ENCODE measurements at regions not wholly inside any gene's neighbourhood (a gene's known extent, or its start where the extent isn't known, plus 50 kb on each side); places are given as distances from the start of the nearest gene placed in this dataset.

GRCh38 chr3:193826159-193826795, 233.3 kb downstream of the OPA1 start:
- H3K36me3 Mint-ChIP-seq (ENCODE audit: low read depth, unreplicated experiment): no peaks in the 10 kb centered on the region
- no peak for TF ChIP-seq CTCF (IDR thresholded peaks at IDR 0.05; ENCODE audit: unreplicated experiment)
- no peaks in the 10 kb centered on the region for H3K4me1 Mint-ChIP-seq (ENCODE audit: unreplicated experiment)
- DNase-seq (ENCODE audit: low spot score): no peak
- no peak overlapping the region for H3K27ac Mint-ChIP-seq (ENCODE audit: unreplicated experiment)
- peaks cover 3% of the 10 kb centered on the region for H3K27me3 Mint-ChIP-seq (ENCODE audit: unreplicated experiment)
- no peak overlapping the region for H3K4me3 Mint-ChIP-seq (ENCODE audit: unreplicated experiment)
- no peaks in the 10 kb centered on the region for H3K9me3 Mint-ChIP-seq (ENCODE audit: unreplicated experiment)

GRCh38 chr3:193827040-193827669, 234.1 kb downstream of the OPA1 start:
- no peak for DNase-seq (ENCODE audit: low spot score)
- no peaks in the 10 kb centered on the region for H3K36me3 Mint-ChIP-seq (ENCODE audit: low read depth, unreplicated experiment)
- H3K4me3 Mint-ChIP-seq (ENCODE audit: unreplicated experiment): no peak overlapping the region
- peaks cover 3% of the 10 kb centered on the region for H3K27me3 Mint-ChIP-seq (ENCODE audit: unreplicated experiment)
- H3K9me3 Mint-ChIP-seq (ENCODE audit: unreplicated experiment): no peaks in the 10 kb centered on the region
- no peak for TF ChIP-seq CTCF (IDR thresholded peaks at IDR 0.05; ENCODE audit: unreplicated experiment)
- H3K4me1 Mint-ChIP-seq (ENCODE audit: unreplicated experiment): no peaks in the 10 kb centered on the region
- no peak overlapping the region for H3K27ac Mint-ChIP-seq (ENCODE audit: unreplicated experiment)

- Mint-ChIP-seq H3K36me3 (ENCODE audit: low read depth, unreplicated experiment) (no peaks in the 10 kb centered on the region), H3K4me1 (ENCODE audit: unreplicated experiment) (no peaks in the 10 kb centered on the region), H3K4me3 (ENCODE audit: unreplicated experiment) (no peak overlapping the region), H3K9me3 (ENCODE audit: unreplicated experiment) (no peaks in the 10 kb centered on the region), H3K27me3 (ENCODE audit: unreplicated experiment) (peaks cover 6% of the 10 kb centered on the region), H3K27ac (ENCODE audit: unreplicated experiment) (no peak overlapping the region)
- no peak for TF ChIP-seq CTCF (IDR thresholded peaks at IDR 0.05; ENCODE audit: unreplicated experiment)
- DNase-seq (ENCODE audit: low spot score): no peak
Observed at GRCh38 chr3:193827871-193828270, 234.9 kb downstream of the OPA1 start.

GRCh38 chr3:193828477-193828876, 235.5 kb downstream of the OPA1 start:
- no peak for DNase-seq (ENCODE audit: low spot score)
- no peak overlapping the region for H3K4me3 Mint-ChIP-seq (ENCODE audit: unreplicated experiment)
- H3K36me3 Mint-ChIP-seq (ENCODE audit: low read depth, unreplicated experiment): no peaks in the 10 kb centered on the region
- H3K27ac Mint-ChIP-seq (ENCODE audit: unreplicated experiment): no peak overlapping the region
- no peaks in the 10 kb centered on the region for H3K9me3 Mint-ChIP-seq (ENCODE audit: unreplicated experiment)
- TF ChIP-seq CTCF (IDR thresholded peaks at IDR 0.05; ENCODE audit: unreplicated experiment): no peak
- H3K27me3 Mint-ChIP-seq (ENCODE audit: unreplicated experiment): peaks cover 6% of the 10 kb centered on the region
- no peaks in the 10 kb centered on the region for H3K4me1 Mint-ChIP-seq (ENCODE audit: unreplicated experiment)

GRCh38 chr3:193829781-193830180, 236.8 kb downstream of the OPA1 start:
- no peak for TF ChIP-seq CTCF (IDR thresholded peaks at IDR 0.05; ENCODE audit: unreplicated experiment)
- Mint-ChIP-seq H3K4me3 (ENCODE audit: unreplicated experiment) (no peak overlapping the region), H3K9me3 (ENCODE audit: unreplicated experiment) (no peaks in the 10 kb centered on the region), H3K36me3 (ENCODE audit: low read depth, unreplicated experiment) (no peaks in the 10 kb centered on the region), H3K4me1 (ENCODE audit: unreplicated experiment) (no peaks in the 10 kb centered on the region), H3K27me3 (ENCODE audit: unreplicated experiment) (peaks cover 9% of the 10 kb centered on the region), H3K27ac (ENCODE audit: unreplicated experiment) (no peak overlapping the region)
- no peak for DNase-seq (ENCODE audit: low spot score)

Data from endothelial cell (in vitro differentiated cells).